DOHH2 (cell line): ENCODE measurements at regions not wholly inside any gene's neighbourhood (a gene's known extent, or its start where the extent isn't known, plus 50 kb on each side); places are given as distances from the start of the nearest gene placed in this dataset.

ENCODE experiments used
- CTCF ChIP-seq: fragments of 200-600 bp; sonication (generic); IDR thresholded peaks from one replicate; pipeline ENCODE4 v1.5.1; 2014; ENCODE audit warnings: antibody characterized with exemption, mild to moderate bottlenecking, low read depth, low read length; ENCODE audit not compliant: poor library complexity, severe bottlenecking
- EZH2phosphoT487 ChIP-seq: fragments of 200-600 bp; sonication (generic); IDR thresholded peaks from 2 replicates; pipeline ENCODE4 v1.6.1; 2017; ENCODE audit warnings: borderline replicate concordance, mild to moderate bottlenecking, antibody characterized with exemption, low read length, moderate library complexity, mixed read lengths

DNA sequence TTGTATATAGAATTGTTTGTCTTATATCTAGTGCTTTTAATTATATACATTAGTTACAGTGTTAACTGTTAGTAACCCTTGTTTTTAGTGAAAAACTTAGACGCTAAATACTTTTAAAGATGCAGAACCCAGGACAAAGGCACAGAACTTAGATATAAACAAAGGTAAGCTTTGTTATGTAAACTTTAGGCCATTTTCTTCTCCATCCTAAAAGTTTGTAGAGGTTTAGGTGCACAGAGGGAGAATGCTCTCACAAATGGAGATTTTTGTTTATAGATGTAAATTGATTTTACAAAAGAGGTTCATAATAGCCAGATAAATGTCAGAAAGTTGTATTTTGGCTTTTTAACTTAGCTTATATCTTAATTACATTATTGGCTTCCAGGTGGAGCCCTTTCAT is 490.5 kb upstream of the LRRC7 start:
- TF ChIP-seq CTCF: no peak
- TF ChIP-seq EZH2phosphoT487: no peak
